ENCODE measurements at regions not wholly inside any gene's neighbourhood (a gene's known extent, or its start where the extent isn't known, plus 50 kb on each side); places are given as distances from the start of the nearest gene placed in this dataset.

- no peak for TF ChIP-seq SIN3A (conservative IDR thresholded peaks at IDR 0.05 in 1 of 2, IDR thresholded peaks at IDR 0.05 in 1 of 2; ENCODE audit: low read depth in 1 of 2, low read length in 2 of 2)
- no peak for TF ChIP-seq SIX5 (IDR thresholded peaks at IDR 0.05; ENCODE audit: low read depth, low read length)
- TF ChIP-seq CEBPB (IDR thresholded peaks at IDR 0.05; ENCODE audit: low read depth, low read length): no peak
- TF ChIP-seq E2F6 (IDR thresholded peaks at IDR 0.05): peak; percentile 49
Observed at GRCh38 chr3:40714771-40715345, 190.1 kb downstream of the ZNF621 start (continued).
